GM23338 (cell line): ENCODE measurements at regions not wholly inside any gene's neighbourhood (a gene's known extent, or its start where the extent isn't known, plus 50 kb on each side); places are given as distances from the start of the nearest gene placed in this dataset.

Source experiments
- ATAC-seq: fragments of 200-7000 bp; cut with Tn5 transposase; 3 replicates; pipeline ENCODE4 v1.9.1; 2020
- DNase-seq: peaks from one replicate; pipeline ENCODE4 v3.0.0-alpha.2; 2015; ENCODE audit warnings: low spot score
- H2AFZ ChIP-seq: fragments of 200-600 bp; sonication (generic); 2 replicates; pipeline ENCODE4 v1.8.0; 2016; ENCODE audit warnings: antibody characterized with exemption, mild to moderate bottlenecking, moderate library complexity
- H3F3A ChIP-seq: fragments of 200-600 bp; sonication (generic); replicated peaks from 2 replicates; pipeline ENCODE4 v1.8.0; 2017; ENCODE audit warnings: antibody characterized with exemption, mixed run types, low read depth
- H3K27ac ChIP-seq: fragments of 200-600 bp; sonication (generic); 2 replicates; pipeline ENCODE4 v1.6.1; 2016; ENCODE audit warnings: low read depth
- H3K27me3 ChIP-seq: fragments of 200-600 bp; sonication (generic); 2 replicates; pipeline ENCODE4 v1.8.0; 2016; ENCODE audit warnings: mild to moderate bottlenecking, mixed run types, moderate library complexity; ENCODE audit not compliant: insufficient read depth
- H3K36me3 ChIP-seq: fragments of 200-600 bp; sonication (generic); 2 replicates; pipeline ENCODE4 v1.8.0; 2016; ENCODE audit warnings: mild to moderate bottlenecking; ENCODE audit not compliant: insufficient read depth
- H3K4me1 ChIP-seq: fragments of 200-600 bp; sonication (generic); 2 replicates; pipeline ENCODE4 v1.8.0; 2016; ENCODE audit warnings: mild to moderate bottlenecking, moderate library complexity; ENCODE audit not compliant: insufficient read depth
- H3K4me2 ChIP-seq: fragments of 200-600 bp; sonication (generic); 2 replicates; pipeline ENCODE4 v1.7.1; 2017; ENCODE audit warnings: mixed run types
- H3K4me3 ChIP-seq: fragments of 200-600 bp; sonication (generic); 2 replicates; pipeline ENCODE4 v1.6.1; 2016; ENCODE audit warnings: mixed run types
- H3K79me2 ChIP-seq: fragments of 200-600 bp; sonication (generic); replicated peaks from 2 replicates; pipeline ENCODE4 v1.8.0; 2017; ENCODE audit warnings: mild to moderate bottlenecking; ENCODE audit not compliant: insufficient read depth
- H3K9me2 ChIP-seq: fragments of 200-600 bp; sonication (generic); 2 replicates; pipeline ENCODE4 v1.8.0; 2017; ENCODE audit not compliant: insufficient read depth
- H4K20me1 ChIP-seq: fragments of 200-600 bp; sonication (generic); replicated peaks from 2 replicates; pipeline ENCODE4 v1.8.0; 2017; ENCODE audit warnings: mild to moderate bottlenecking; ENCODE audit not compliant: insufficient read depth
- H3K27ac Mint-ChIP-seq: 2 replicates; pipeline ENCODE4 v1.8.0; 2020; ENCODE audit warnings: inconsistent platforms, mild to moderate bottlenecking, moderate library complexity, mixed read lengths
- H3K27me3 Mint-ChIP-seq: 3 replicates; pipeline ENCODE4 v1.8.0; 2022; ENCODE audit warnings: low read depth, mild to moderate bottlenecking, moderate library complexity, mixed read lengths, inconsistent platforms; ENCODE audit not compliant: insufficient read depth, poor library complexity
- H3K36me3 Mint-ChIP-seq: 3 replicates; pipeline ENCODE4 v1.8.0; 2021; ENCODE audit warnings: low read depth, mild to moderate bottlenecking, inconsistent platforms, moderate library complexity, mixed read lengths
- H3K4me1 Mint-ChIP-seq: 3 replicates; pipeline ENCODE4 v1.8.0; 2020; ENCODE audit warnings: mild to moderate bottlenecking, inconsistent platforms, mixed read lengths
- H3K4me3 Mint-ChIP-seq: 3 replicates; pipeline ENCODE4 v1.8.0; 2021; ENCODE audit warnings: moderate library complexity, mild to moderate bottlenecking, inconsistent platforms, mixed read lengths
- H3K9me3 Mint-ChIP-seq: 3 replicates; pipeline ENCODE4 v1.8.0; 2020; ENCODE audit warnings: moderate library complexity, mild to moderate bottlenecking, inconsistent platforms, mixed read lengths
- CTCF ChIP-seq, 2 experiments: fragments of 200-600 bp in 1 of 2; sonication (generic) in 1 of 2; conservative IDR thresholded peaks; 2 replicates each; pipeline versions ENCODE4 v1.5.1 to v1.6.1; 2016 to 2017; ENCODE audit warnings: antibody characterized with exemption in 2 of 2, low read depth in 2 of 2, mild to moderate bottlenecking in 2 of 2, moderate library complexity in 1 of 2
- ETS1 ChIP-seq: IDR thresholded peaks from 2 replicates; pipeline ENCODE4 v1.6.1; 2016; ENCODE audit warnings: antibody characterized with exemption
- EZH2 ChIP-seq: fragments of 200-600 bp; sonication (generic); IDR thresholded peaks from one replicate; pipeline ENCODE4 v1.8.0; 2017; ENCODE audit warnings: antibody characterized with exemption, mild to moderate bottlenecking, low read depth; ENCODE audit not compliant: unreplicated experiment
- EZH2phosphoT487 ChIP-seq: fragments of 200-600 bp; sonication (generic); IDR thresholded peaks from one replicate; pipeline ENCODE4 v1.8.1; 2018; ENCODE audit warnings: antibody characterized with exemption; ENCODE audit not compliant: unreplicated experiment
- NANOG ChIP-seq: IDR thresholded peaks from 2 replicates; pipeline ENCODE4 v1.6.1; 2016; ENCODE audit warnings: antibody characterized with exemption, borderline replicate concordance
- POLR2AphosphoS5 ChIP-seq: IDR thresholded peaks from 2 replicates; pipeline ENCODE4 v1.6.1; 2016; ENCODE audit warnings: antibody characterized with exemption, low read depth
- REST ChIP-seq: IDR thresholded peaks from one replicate; pipeline ENCODE4 v1.6.1; 2018; ENCODE audit warnings: antibody characterized with exemption; ENCODE audit not compliant: unreplicated experiment
- STAT1 ChIP-seq: IDR thresholded peaks from one replicate; pipeline ENCODE4 v1.6.1; 2016; ENCODE audit warnings: antibody characterized with exemption; ENCODE audit not compliant: unreplicated experiment
- ZNF331 ChIP-seq: fragments of 250-450 bp; sonication (Bioruptor Pico); IDR thresholded peaks from 2 replicates; pipeline ENCODE4 v1.5.0; 2020; ENCODE audit warnings: low read depth, mild to moderate bottlenecking, moderate library complexity

- Mint-ChIP-seq H3K4me1 (peaks cover 17% of the 10 kb centered on the region), H3K9me3 (0 out of 3 replicates have a peak, but pooled peaks cover 2% of the 10 kb centered on the region), H3K36me3 (no peaks in the 10 kb centered on the region), H3K27ac (no peak overlapping the region), H3K27me3 (peaks cover 2% of the 10 kb centered on the region), H3K4me3 (no peak overlapping the region)
- Histone ChIP-seq H3F3A (no peaks in the 10 kb centered on the region), H3K4me1 (no peaks in the 10 kb centered on the region), H3K4me2 (no peak overlapping the region), H3K79me2 (no peaks in the 10 kb centered on the region), H4K20me1 (no peaks in the 10 kb centered on the region), H3K27ac (no peak overlapping the region), H2AFZ (peak overlapping the region; percentile 1), H3K4me3 (no peak overlapping the region), H3K36me3 (no peaks in the 10 kb centered on the region), H3K9me2 (peaks cover 4% of the 10 kb centered on the region; the same call in 1 of the 2 replicates), H3K27me3 (no peaks in the 10 kb centered on the region)
- ATAC-seq (no peak), DNase-seq (no peak)
- TF ChIP-seq EZH2 (no peak), ZNF331 (CRISPR knock-in tag) (no peak), CTCF (conservative IDR thresholded peaks at IDR 0.05; ENCODE audit: low read depth in 2 of 2) (no peak), EZH2phosphoT487 (no peak), REST (no peak), STAT1 (no peak), NANOG (no peak), ETS1 (no peak), POLR2AphosphoS5 (no peak)
These were observed 97.3 kb upstream of the NOCT start for GRCh38 chr4:138918169-138918869.
